Suprapubic skin (tissue), 4 donors: ENCODE measurements at regions not wholly inside any gene's neighbourhood (a gene's known extent, or its start where the extent isn't known, plus 50 kb on each side); places are given as distances from the start of the nearest gene placed in this dataset.

Experiments
- CTCF ChIP-seq, 2 donors: fragments of 200-600 bp in 1 of 2; fragments of 450-650 bp in 1 of 2; sonication (generic) in 1 of 2; IDR thresholded peaks; one replicate each; pipeline ENCODE4 v1.5.1; 2016 to 2019; ENCODE audit warnings: antibody characterized with exemption in 2 of 2, mild to moderate bottlenecking in 1 of 2, moderate library complexity in 1 of 2
- EP300 ChIP-seq: sonication (generic); formaldehyde crosslinking; IDR thresholded peaks from one replicate; pipeline ENCODE4 v1.6.1; 2017; ENCODE audit warnings: antibody characterized with exemption
- POLR2A ChIP-seq, 2 donors: fragments of 450-650 bp; IDR thresholded peaks; one replicate each; pipeline ENCODE4 v1.6.1; 2017; ENCODE audit warnings: antibody characterized with exemption in 2 of 2, mild to moderate bottlenecking in 2 of 2, moderate library complexity in 2 of 2
- POLR2AphosphoS5 ChIP-seq, 3 donors: sonication (generic); formaldehyde crosslinking; IDR thresholded peaks; one replicate each; pipeline ENCODE4 v1.6.1; 2017; ENCODE audit warnings: antibody characterized with exemption in 3 of 3

- TF ChIP-seq POLR2AphosphoS5 (IDR thresholded peaks at IDR 0.05) (no peak), CTCF (IDR thresholded peaks at IDR 0.05) (no peak), POLR2A (IDR thresholded peaks at IDR 0.05) (no peak), EP300 (no peak)
These were observed 380.8 kb downstream of the KCNRG start for GRCh38 chr13:50396001-50396400.
